Coronary artery (tissue), 2 donors: ENCODE measurements at regions not wholly inside any gene's neighbourhood (a gene's known extent, or its start where the extent isn't known, plus 50 kb on each side); places are given as distances from the start of the nearest gene placed in this dataset.

ENCODE experiments used
- DNase-seq: peaks from one replicate; pipeline ENCODE4 v3.0.0-alpha.2; 2017; ENCODE audit warnings: low spot score
- H3K27ac ChIP-seq, 2 donors: fragments of 200-600 bp; sonication (generic); one replicate each; pipeline ENCODE4 v1.5.1; 2016 to 2019
- H3K4me3 ChIP-seq: fragments of 200-600 bp; sonication (generic); 2 replicates; pipeline ENCODE4 v1.5.1; 2016; ENCODE audit warnings: mild to moderate bottlenecking, moderate library complexity
- CTCF ChIP-seq: fragments of 200-600 bp; sonication (generic); IDR thresholded peaks from one replicate; pipeline ENCODE4 v1.5.1; 2019; ENCODE audit warnings: antibody characterized with exemption

- DNase-seq, result no peak
- Histone ChIP-seq H3K27ac (no peak overlapping the region), H3K4me3 (no peak overlapping the region)
- no peak for TF ChIP-seq CTCF
These were observed 247.9 kb downstream of the PTEN start for GRCh38 chr10:88111294-88111693.

- Histone ChIP-seq H3K4me3 (no peak overlapping the region), H3K27ac (no peak overlapping the region)
- DNase-seq, result no peak
- TF ChIP-seq CTCF, result no peak
These were observed 249.8 kb downstream of the PTEN start for GRCh38 chr10:88113232-88113631.

- no peak for TF ChIP-seq CTCF
- no peak overlapping the region for H3K27ac ChIP-seq
These were observed 250.3 kb downstream of the PTEN start for GRCh38 chr10:88113657-88114272.

GRCh38 chr10:88114368-88114767, 250.9 kb downstream of the PTEN start:
- TF ChIP-seq CTCF, result no peak
- no peak overlapping the region for H3K4me3 ChIP-seq
- no peak for DNase-seq
- no peak overlapping the region for H3K27ac ChIP-seq

More at GRCh38 chr10:88113657-88114272, 250.3 kb downstream of the PTEN start:
- no peak overlapping the region for H3K4me3 ChIP-seq
- DNase-seq, result no peak

- no peak for DNase-seq
- H3K27ac ChIP-seq, result no peak overlapping the region
- H3K4me3 ChIP-seq, result no peak overlapping the region
- TF ChIP-seq CTCF, result no peak
These were observed 252.0 kb downstream of the PTEN start for GRCh38 chr10:88115407-88115806.

- Histone ChIP-seq H3K27ac (no peak overlapping the region), H3K4me3 (no peak overlapping the region)
- TF ChIP-seq CTCF, result no peak
- DNase-seq, result no peak
These were observed 252.5 kb downstream of the PTEN start for GRCh38 chr10:88115968-88116367.

- Histone ChIP-seq H3K27ac (no peak overlapping the region), H3K4me3 (no peak overlapping the region)
- TF ChIP-seq CTCF, result no peak
- no peak for DNase-seq
These were observed 253.1 kb downstream of the PTEN start for GRCh38 chr10:88116481-88116880.
